GM23248 (cell line): ENCODE measurements at regions not wholly inside any gene's neighbourhood (a gene's known extent, or its start where the extent isn't known, plus 50 kb on each side); places are given as distances from the start of the nearest gene placed in this dataset.

ENCODE experiments used
- DNase-seq: peaks from one replicate; pipeline ENCODE4 v3.0.0-alpha.2; 2015
- H2AFZ ChIP-seq: fragments of 200-600 bp; sonication (generic); 2 replicates; pipeline ENCODE4 v1.6.1; 2016; ENCODE audit warnings: antibody characterized with exemption
- H3F3A ChIP-seq: fragments of 200-600 bp; sonication (generic); 2 replicates; pipeline ENCODE4 v1.6.1; 2016; ENCODE audit warnings: mild to moderate bottlenecking, antibody characterized with exemption, mixed run types; ENCODE audit not compliant: insufficient read depth
- H3K27ac ChIP-seq: fragments of 200-600 bp; sonication (generic); 2 replicates; pipeline ENCODE4 v1.5.1; 2016; ENCODE audit warnings: mild to moderate bottlenecking
- H3K27me3 ChIP-seq: fragments of 200-600 bp; sonication (generic); replicated peaks from 2 replicates; pipeline ENCODE4 v1.6.1; 2016; ENCODE audit warnings: mild to moderate bottlenecking; ENCODE audit not compliant: insufficient read depth
- H3K36me3 ChIP-seq: fragments of 200-600 bp; sonication (generic); 2 replicates; pipeline ENCODE4 v1.6.1; 2016; ENCODE audit warnings: low read depth, mild to moderate bottlenecking
- H3K4me1 ChIP-seq: fragments of 200-600 bp; sonication (generic); 2 replicates; pipeline ENCODE4 v1.6.1; 2016; ENCODE audit warnings: mild to moderate bottlenecking; ENCODE audit not compliant: insufficient read depth
- H3K4me2 ChIP-seq: fragments of 200-600 bp; sonication (generic); one replicate; pipeline ENCODE4 v1.6.1; 2016; ENCODE audit warnings: mild to moderate bottlenecking; ENCODE audit not compliant: unreplicated experiment
- H3K4me3 ChIP-seq: fragments of 200-600 bp; sonication (generic); 2 replicates; pipeline ENCODE4 v1.5.1; 2016; ENCODE audit warnings: mild to moderate bottlenecking
- H3K79me2 ChIP-seq: fragments of 200-600 bp; sonication (generic); 2 replicates; pipeline ENCODE4 v1.6.1; 2016; ENCODE audit warnings: mild to moderate bottlenecking; ENCODE audit not compliant: insufficient read depth
- H3K9ac ChIP-seq: fragments of 200-600 bp; sonication (generic); 2 replicates; pipeline ENCODE4 v1.6.1; 2016; ENCODE audit warnings: mild to moderate bottlenecking
- H3K9me2 ChIP-seq: fragments of 200-600 bp; sonication (generic); 2 replicates; pipeline ENCODE4 v1.6.1; 2016; ENCODE audit warnings: mixed run types, mild to moderate bottlenecking, moderate library complexity; ENCODE audit not compliant: insufficient read depth
- H3K9me3 ChIP-seq: fragments of 200-600 bp; sonication (generic); one replicate; pipeline ENCODE4 v1.6.1; 2017; ENCODE audit warnings: low read depth
- H4K20me1 ChIP-seq: fragments of 200-600 bp; sonication (generic); 2 replicates; pipeline ENCODE4 v1.6.0; 2016; ENCODE audit not compliant: insufficient read depth
- EZH2 ChIP-seq: fragments of 200-600 bp; sonication (generic); IDR thresholded peaks from 2 replicates; pipeline ENCODE4 v1.6.1; 2018; ENCODE audit warnings: antibody characterized with exemption, mild to moderate bottlenecking; ENCODE audit not compliant: insufficient read depth, poor library complexity, severe bottlenecking
- EZH2phosphoT487 ChIP-seq: fragments of 200-600 bp; sonication (generic); IDR thresholded peaks from 2 replicates; pipeline ENCODE4 v1.6.1; 2018; ENCODE audit warnings: antibody characterized with exemption, moderate library complexity, mild to moderate bottlenecking, low read depth; ENCODE audit not compliant: insufficient read depth
- WGBS, 2 experiments: methylation state at CpG; one replicate each; pipeline ENCODE4 v1.1.6; 2015 to 2017; ENCODE audit warnings: low lambda C conversion rate in 2 of 2, low coverage in 1 of 2; ENCODE audit errors: missing lambda C conversion rate in 2 of 2; 5-methylcytosine and 5-hydroxymethylcytosine counted together
- in situ Hi-C: fragments of 300-500 bp; cut with MboI; formaldehyde crosslinking; loops from 2 replicates; pipeline ENCODE4 v1.15.0; 2020

DNA sequence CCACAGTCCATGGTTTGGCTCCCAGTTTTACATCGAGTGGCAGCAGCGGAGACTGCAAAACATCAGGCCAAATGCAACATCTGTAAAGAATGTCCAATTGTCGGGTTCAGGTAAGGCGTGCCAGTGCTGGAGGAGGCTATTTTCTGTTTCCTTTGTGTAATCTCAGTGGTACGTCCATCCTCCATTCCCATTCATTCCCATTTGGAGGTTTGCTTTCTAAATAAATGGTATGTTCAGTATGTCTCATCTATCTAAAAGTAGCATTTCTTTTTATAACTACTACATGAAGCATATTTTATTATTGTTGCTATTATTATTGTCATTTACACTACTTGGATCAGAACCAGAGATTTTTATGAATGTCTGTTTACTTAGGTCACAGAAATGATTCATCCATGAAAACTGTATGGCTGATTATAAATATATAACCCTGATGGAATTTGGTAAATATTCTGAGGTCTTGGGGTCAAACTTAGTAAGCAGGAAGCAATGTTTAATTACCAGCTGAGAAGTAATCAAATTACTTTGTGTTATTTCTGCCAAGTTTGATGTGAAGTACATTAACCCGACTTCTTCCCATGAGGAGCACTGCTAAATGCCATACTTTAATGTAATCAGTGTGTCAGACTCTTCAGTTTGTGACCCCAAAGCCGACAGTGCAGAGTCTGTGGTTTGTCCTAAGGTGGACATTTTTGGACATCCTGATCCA is 512.9 kb downstream of the UTRN start:
- H3K36me3 ChIP-seq, result peaks cover 17% of the 10 kb centered on the region; the same call in 1 of the 2 replicates
- H3K9ac ChIP-seq, result no peak overlapping the region
- no peaks in the 10 kb centered on the region for H3K79me2 ChIP-seq
- in situ Hi-C loops, result no loop called here
- no peaks in the 10 kb centered on the region for H3K9me3 ChIP-seq
- H3K9me2 ChIP-seq, result no peaks in the 10 kb centered on the region
- H3K4me2 ChIP-seq, result peak overlapping the region; percentile 60
- peaks cover 26% of the 10 kb centered on the region for H3F3A ChIP-seq
- DNase-seq, result peak; percentile 72
- WGBS, 2 experiments, result 29 to 36% methylated on average over 7 of the region's 7 CpGs
- H3K4me3 ChIP-seq, result 0 out of 2 replicates have a peak overlapping the region, but pooled peaks have one; percentile 4
- H2AFZ ChIP-seq, result no peak overlapping the region
- TF ChIP-seq EZH2phosphoT487 (no peak), EZH2 (no peak)
- peak overlapping the region; percentile 49 for H3K27ac ChIP-seq
- no peaks in the 10 kb centered on the region for H3K27me3 ChIP-seq
- H4K20me1 ChIP-seq, result no peaks in the 10 kb centered on the region
- H3K4me1 ChIP-seq, result peaks cover 19% of the 10 kb centered on the region

GRCh38 chr6:144804246-144804790 is 519.2 kb downstream of the UTRN start:
- Histone ChIP-seq H2AFZ (no peak overlapping the region), H3F3A (peaks cover 12% of the 10 kb centered on the region; the same call in 1 of the 2 replicates), H3K9ac (no peak overlapping the region), H3K4me1 (peaks cover 11% of the 10 kb centered on the region), H3K36me3 (no peaks in the 10 kb centered on the region), H3K4me3 (no peak overlapping the region), H3K27ac (no peak overlapping the region), H3K79me2 (no peaks in the 10 kb centered on the region), H3K9me2 (no peaks in the 10 kb centered on the region), H3K9me3 (no peaks in the 10 kb centered on the region), H3K27me3 (no peaks in the 10 kb centered on the region), H4K20me1 (no peaks in the 10 kb centered on the region), H3K4me2 (no peak overlapping the region)
- no peak for TF ChIP-seq EZH2
- TF ChIP-seq EZH2phosphoT487, result no peak
- no peak for DNase-seq
- in situ Hi-C loops, result no loop called here

- in situ Hi-C loops, result no loop called here
- Histone ChIP-seq H3K9me3 (no peaks in the 10 kb centered on the region), H3K27me3 (no peaks in the 10 kb centered on the region)
Measured at GRCh38 chr6:144805049-144805448, 519.9 kb downstream of the UTRN start.

DNA sequence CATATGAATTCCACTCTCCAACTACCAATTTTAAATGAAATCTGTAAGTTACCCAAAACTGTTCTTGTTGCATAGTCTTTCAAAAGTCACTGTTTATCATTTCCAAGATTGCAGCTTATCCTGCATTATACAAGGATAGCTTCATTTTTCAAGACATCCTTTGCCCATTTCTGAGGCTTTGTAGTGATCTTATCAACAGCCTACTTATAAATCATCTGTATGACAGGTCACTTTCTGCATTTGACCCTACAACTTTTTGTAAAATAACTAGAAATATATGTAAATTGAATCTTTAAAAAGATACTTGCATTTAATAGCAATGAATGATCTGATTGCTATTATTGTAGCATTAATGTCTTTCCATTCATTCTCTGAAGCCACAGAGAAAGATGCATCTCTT is 521.1 kb downstream of the UTRN start:
- peaks cover 21% of the 10 kb centered on the region for H3F3A ChIP-seq
- H4K20me1 ChIP-seq, result no peaks in the 10 kb centered on the region
- H3K4me3 ChIP-seq, result no peak overlapping the region
- H3K79me2 ChIP-seq, result no peaks in the 10 kb centered on the region
- TF ChIP-seq EZH2 (no peak), EZH2phosphoT487 (no peak)
- no peaks in the 10 kb centered on the region for H3K27me3 ChIP-seq
- H3K36me3 ChIP-seq, result no peaks in the 10 kb centered on the region
- no peak for DNase-seq
- H3K9ac ChIP-seq, result no peak overlapping the region
- no peak overlapping the region for H3K27ac ChIP-seq
- no peaks in the 10 kb centered on the region for H3K9me3 ChIP-seq
- peaks cover 27% of the 10 kb centered on the region for H3K4me1 ChIP-seq
- in situ Hi-C loops, result no loop called here
- H3K4me2 ChIP-seq, result no peak overlapping the region
- H3K9me2 ChIP-seq, result 0 out of 2 replicates have a peak, but pooled peaks cover 6% of the 10 kb centered on the region
- H2AFZ ChIP-seq, result no peak overlapping the region

More at GRCh38 chr6:144805049-144805448, 519.9 kb downstream of the UTRN start:
- Histone ChIP-seq H3K79me2 (no peaks in the 10 kb centered on the region), H3K9ac (no peak overlapping the region), H4K20me1 (no peaks in the 10 kb centered on the region), H3K4me3 (no peak overlapping the region), H3F3A (peaks cover 20% of the 10 kb centered on the region), H3K27ac (no peak overlapping the region), H2AFZ (no peak overlapping the region), H3K4me2 (no peak overlapping the region), H3K9me2 (0 out of 2 replicates have a peak, but pooled peaks cover 1% of the 10 kb centered on the region), H3K36me3 (no peaks in the 10 kb centered on the region), H3K4me1 (peaks cover 18% of the 10 kb centered on the region)
- no peak for TF ChIP-seq EZH2phosphoT487
- no peak for TF ChIP-seq EZH2
- WGBS, 2 experiments, result 100% methylated on average over 1 of the region's 1 CpG
- DNase-seq, result no peak

DNA sequence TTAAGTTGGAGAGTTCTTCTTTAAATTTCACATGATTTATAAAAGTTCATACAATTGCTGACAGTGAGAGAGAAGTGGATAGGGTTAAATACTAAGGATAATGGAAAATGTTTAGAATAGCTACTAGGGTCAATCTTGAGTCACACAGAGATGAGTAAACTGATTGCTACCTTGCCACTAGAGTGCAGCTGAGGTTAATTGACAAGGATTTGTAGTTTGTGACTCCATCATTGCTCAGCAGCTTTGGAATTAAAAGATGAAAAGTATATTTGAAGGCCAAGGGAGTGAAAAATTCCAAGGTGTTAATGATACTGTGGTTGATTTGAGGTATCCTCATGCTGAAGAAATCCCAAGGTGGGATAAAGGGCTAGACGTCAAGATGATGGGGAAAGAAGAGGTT is 524.0 kb downstream of the UTRN start:
- WGBS, 2 experiments, result 0 to 3% methylated on average over 1 of the region's 1 CpG
- Histone ChIP-seq H3K4me1 (peaks cover 31% of the 10 kb centered on the region), H3K9me2 (0 out of 2 replicates have a peak, but pooled peaks cover 6% of the 10 kb centered on the region), H3K79me2 (no peaks in the 10 kb centered on the region), H3K9ac (no peak overlapping the region), H3F3A (peaks cover 21% of the 10 kb centered on the region), H3K4me3 (no peak overlapping the region), H3K4me2 (peak overlapping the region; percentile 29), H3K9me3 (no peaks in the 10 kb centered on the region), H4K20me1 (no peaks in the 10 kb centered on the region), H2AFZ (no peak overlapping the region), H3K27me3 (no peaks in the 10 kb centered on the region), H3K27ac (peak overlapping the region; percentile 29), H3K36me3 (no peaks in the 10 kb centered on the region)
- peak; percentile 67 for DNase-seq
- in situ Hi-C loops, result no loop called here
- no peak for TF ChIP-seq EZH2
- no peak for TF ChIP-seq EZH2phosphoT487
